PC-9 (cell line): ENCODE measurements at regions not wholly inside any gene's neighbourhood (a gene's known extent, or its start where the extent isn't known, plus 50 kb on each side); places are given as distances from the start of the nearest gene placed in this dataset.

Experiments used
- CTCF ChIP-seq: fragments of 200-600 bp; sonication (generic); conservative IDR thresholded peaks from 2 replicates; pipeline ENCODE4 v1.6.1; 2017; ENCODE audit warnings: mixed run types, antibody characterized with exemption, mild to moderate bottlenecking, moderate library complexity
- EZH2 ChIP-seq: fragments of 200-600 bp; sonication (generic); IDR thresholded peaks from 2 replicates; pipeline ENCODE4 v1.8.0; 2017; ENCODE audit warnings: antibody characterized with exemption, low read depth

DNA sequence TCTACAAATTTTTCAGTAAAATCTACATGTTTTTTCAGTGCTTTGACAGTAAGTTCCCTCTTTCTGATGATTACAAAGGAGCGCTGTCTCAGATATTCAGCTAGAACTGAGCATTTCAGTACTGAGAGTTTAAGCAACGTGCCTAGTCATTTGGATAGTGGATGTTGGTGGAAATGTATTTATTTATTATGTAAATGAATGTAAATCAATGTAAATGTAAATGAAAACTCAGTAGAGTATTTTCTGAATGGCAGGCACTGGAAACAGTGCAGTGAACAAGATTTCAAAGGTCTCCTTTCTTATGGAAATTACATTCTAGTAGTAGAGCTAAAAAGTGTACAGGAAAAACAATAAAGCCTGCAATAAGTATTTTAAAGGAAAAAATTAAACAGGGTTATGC lies 370.2 kb upstream of the SPANXN4 start:
- TF ChIP-seq CTCF (no peak), EZH2 (no peak)
